Spleen (tissue), 11 donors: ENCODE measurements at regions not wholly inside any gene's neighbourhood (a gene's known extent, or its start where the extent isn't known, plus 50 kb on each side); places are given as distances from the start of the nearest gene placed in this dataset.

Source experiments
- DNase-seq: peaks from one replicate; pipeline ENCODE4 v3.0.0-alpha.2; 2020
- H3K27ac ChIP-seq, 8 donors: fragments of 200-600 bp; sonication (generic) in 7 of 8; 1 replicate in 4 of 8; 2 replicates in 4 of 8; pipeline versions ENCODE4 v1.5.0 to v1.8.0; 2016 to 2021; ENCODE audit warnings: inconsistent platforms in 4 of 8, mild to moderate bottlenecking in 4 of 8, moderate library complexity in 1 of 8
- H3K27me3 ChIP-seq, 7 donors: fragments of 200-600 bp; sonication (generic) in 6 of 7; replicated peaks in 1 of 7; 1 replicate in 4 of 7; 2 replicates in 3 of 7; pipeline versions ENCODE4 v1.5.0 to v1.8.0; 2016 to 2021; ENCODE audit warnings: inconsistent platforms in 3 of 7, mild to moderate bottlenecking in 1 of 7
- H3K36me3 ChIP-seq, 6 donors: fragments of 200-600 bp; sonication (generic) in 5 of 6; 1 replicate in 4 of 6; 2 replicates in 2 of 6; pipeline versions ENCODE4 v1.5.0 to v1.8.0; 2016 to 2021; ENCODE audit warnings: inconsistent platforms in 2 of 6
- H3K4me1 ChIP-seq, 6 donors: fragments of 200-600 bp; sonication (generic) in 5 of 6; 1 replicate in 3 of 6; 2 replicates in 3 of 6; pipeline versions ENCODE4 v1.5.0 to v1.8.0; 2016 to 2021; ENCODE audit warnings: inconsistent platforms in 3 of 6
- H3K4me3 ChIP-seq, 8 donors: fragments of 200-600 bp; sonication (generic) in 7 of 8; 1 replicate in 4 of 8; 2 replicates in 4 of 8; pipeline versions ENCODE4 v1.5.0 to v1.8.0; 2016 to 2021; ENCODE audit warnings: inconsistent platforms in 4 of 8, mild to moderate bottlenecking in 4 of 8, moderate library complexity in 2 of 8
- H3K9me3 ChIP-seq, 8 donors: fragments of 200-600 bp; sonication (generic) in 7 of 8; 1 replicate in 4 of 8; 2 replicates in 4 of 8; pipeline versions ENCODE4 v1.5.0 to v1.8.0; 2016 to 2021; ENCODE audit warnings: inconsistent platforms in 4 of 8
- POLR2A ChIP-seq, 3 donors: fragments of 450-650 bp; IDR thresholded peaks; one replicate each; pipeline ENCODE4 v1.5.1; 2017; ENCODE audit warnings: antibody characterized with exemption in 3 of 3, mild to moderate bottlenecking in 1 of 3
- POLR2AphosphoS5 ChIP-seq, 3 donors: sonication (generic); formaldehyde crosslinking; IDR thresholded peaks; one replicate each; pipeline ENCODE4 v1.5.1; 2017; ENCODE audit warnings: antibody characterized with exemption in 3 of 3
- WGBS, 5 donors: extraction: QIAGEN DNeasy Blood & Tissue Kit in 3 of 5; methylation state at CpG; one replicate each; pipeline versions ENCODE4 v1.1.5 to v1.1.7; 2013 to 2018; 5-methylcytosine and 5-hydroxymethylcytosine counted together
- intact Hi-C: fragments of 100-400 bp; cut with DNase I; formaldehyde crosslinking; loops from one replicate; pipeline ENCODE4 v1.15.0; 2023; ENCODE audit warnings: low total_unique reads
- TF ChIP-seq, protein P1 (sequence below), 11 experiments: fragments of 200-600 bp in 7 of 11; fragments of 450-650 bp in 4 of 11; sonication (generic) in 4 of 11; IDR thresholded peaks in 8 of 11; conservative IDR thresholded peaks in 3 of 11; 1 replicate in 7 of 11; 2 replicates in 4 of 11; pipeline versions ENCODE4 v1.4.0 to v1.8.0; 2016 to 2021; ENCODE audit warnings: antibody characterized with exemption in 11 of 11, inconsistent platforms in 4 of 11, mild to moderate bottlenecking in 1 of 11
- donor health status: healthy with polysubstance abuse.
- donor health status: DM: no; HTN: no; CAD: no; lungs with moderate emphysema.
- donor health status: DM: no; HTN: no; CAD: no.
- donor health status: Bipolar disorder and iron deficiency.
- donor health status: healthy.
- donor health status: DM: no; HTN: no; CAD: no.
- donor health status: DM: yes; HTN: yes; CAD: no.

DNA sequence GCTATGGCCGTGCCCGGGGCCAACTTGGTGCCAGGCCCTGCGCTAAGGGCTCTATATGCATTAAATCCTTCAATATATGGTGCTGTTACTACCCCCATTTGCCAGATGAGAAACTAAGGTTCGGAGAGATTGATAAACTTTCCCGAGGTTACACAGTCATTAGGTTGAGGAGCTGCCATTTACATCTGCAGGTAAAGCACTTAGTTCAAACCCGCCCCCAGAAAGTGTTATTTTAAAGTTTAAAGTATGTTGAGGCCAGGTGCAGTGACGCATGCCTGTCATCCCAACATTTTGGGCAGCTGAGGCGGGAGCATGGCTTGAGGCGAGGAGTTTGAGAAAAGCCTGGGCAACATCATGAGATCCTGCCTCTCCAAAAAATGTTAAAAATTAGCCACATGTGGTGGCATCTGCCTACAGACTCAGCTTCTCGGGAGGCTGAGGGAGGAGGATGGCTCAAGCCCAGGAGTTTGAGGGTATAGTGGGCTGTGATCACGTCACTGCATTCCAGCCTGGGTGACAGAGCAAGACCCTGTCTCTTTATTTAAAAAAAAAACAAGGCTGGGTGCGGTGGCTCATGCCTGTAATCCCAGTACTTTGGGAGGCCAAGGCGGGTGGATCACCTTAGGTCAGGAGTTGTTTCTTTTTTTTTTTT is 264.7 kb downstream of the PARN start:
- no peak for DNase-seq
- intact Hi-C loops: no loop called here
- 86 to 95% (median 89%) methylated on average over 13 of the region's 13 CpGs for WGBS, 5 donors

DNA sequence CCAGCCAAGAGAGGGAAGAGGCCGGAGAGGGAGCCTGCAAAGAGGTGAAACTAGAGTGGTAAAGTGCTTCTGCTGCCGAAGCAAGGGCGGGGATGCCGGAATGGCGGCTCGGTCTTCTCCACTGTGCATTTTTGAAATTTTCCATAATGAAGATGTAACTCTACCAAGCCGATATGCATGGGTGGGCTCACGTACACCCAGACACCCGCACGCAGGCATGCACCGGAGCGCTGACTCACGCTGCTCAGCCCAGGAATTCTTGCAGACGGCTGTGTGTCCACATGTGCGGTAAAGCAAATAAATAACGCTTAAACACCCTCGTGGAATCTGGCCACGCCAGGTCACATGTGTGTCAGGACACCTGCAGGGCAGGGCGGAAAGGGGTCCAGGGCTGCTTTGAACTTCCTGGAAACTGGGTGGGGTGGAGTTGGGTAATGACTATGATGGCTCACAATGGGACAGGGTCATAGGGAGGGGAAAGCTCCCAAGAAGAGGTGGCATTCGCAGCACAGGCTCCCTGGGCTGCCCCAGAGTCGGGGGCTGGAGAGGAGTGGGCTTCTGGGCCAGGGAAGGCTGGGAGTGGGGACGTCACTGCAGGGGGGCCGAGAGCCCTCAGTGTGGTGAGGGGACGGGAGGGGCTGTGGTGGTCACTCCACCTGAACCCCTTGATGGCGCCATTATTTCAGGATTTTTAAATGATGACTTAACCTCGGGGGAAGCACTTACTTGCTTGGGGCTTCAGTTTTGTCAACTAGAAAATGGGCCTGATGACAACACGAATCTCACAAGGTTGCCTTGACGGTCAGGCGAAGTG is 265.5 kb downstream of the PARN start:
- Histone ChIP-seq H3K27ac (no peak overlapping the region), H3K27me3 (peaks cover 0 to 19% (median 0%) of the 10 kb centered on the region in 7 donors), H3K36me3 (no peaks in the 10 kb centered on the region), H3K9me3 (no peaks in the 10 kb centered on the region), H3K4me3 (no peak overlapping the region), H3K4me1 (no peaks in the 10 kb centered on the region)
- no peak for DNase-seq
- TF ChIP-seq, protein P1, sequence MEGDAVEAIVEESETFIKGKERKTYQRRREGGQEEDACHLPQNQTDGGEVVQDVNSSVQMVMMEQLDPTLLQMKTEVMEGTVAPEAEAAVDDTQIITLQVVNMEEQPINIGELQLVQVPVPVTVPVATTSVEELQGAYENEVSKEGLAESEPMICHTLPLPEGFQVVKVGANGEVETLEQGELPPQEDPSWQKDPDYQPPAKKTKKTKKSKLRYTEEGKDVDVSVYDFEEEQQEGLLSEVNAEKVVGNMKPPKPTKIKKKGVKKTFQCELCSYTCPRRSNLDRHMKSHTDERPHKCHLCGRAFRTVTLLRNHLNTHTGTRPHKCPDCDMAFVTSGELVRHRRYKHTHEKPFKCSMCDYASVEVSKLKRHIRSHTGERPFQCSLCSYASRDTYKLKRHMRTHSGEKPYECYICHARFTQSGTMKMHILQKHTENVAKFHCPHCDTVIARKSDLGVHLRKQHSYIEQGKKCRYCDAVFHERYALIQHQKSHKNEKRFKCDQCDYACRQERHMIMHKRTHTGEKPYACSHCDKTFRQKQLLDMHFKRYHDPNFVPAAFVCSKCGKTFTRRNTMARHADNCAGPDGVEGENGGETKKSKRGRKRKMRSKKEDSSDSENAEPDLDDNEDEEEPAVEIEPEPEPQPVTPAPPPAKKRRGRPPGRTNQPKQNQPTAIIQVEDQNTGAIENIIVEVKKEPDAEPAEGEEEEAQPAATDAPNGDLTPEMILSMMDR (IDR thresholded peaks at IDR 0.05 in 8 of 11, conservative IDR thresholded peaks at IDR 0.05 in 3 of 11): no peak
- TF ChIP-seq POLR2A (IDR thresholded peaks at IDR 0.05): no peak
- no peak for TF ChIP-seq POLR2AphosphoS5 (IDR thresholded peaks at IDR 0.05)
- intact Hi-C loops: no loop called here
- 69 to 80% (median 73%) methylated on average over 29 of the region's 29 CpGs for WGBS, 5 donors

More for the DNA sequence above, 264.7 kb downstream of the PARN start:
- no peaks in the 10 kb centered on the region for H3K4me1 ChIP-seq
- no peak overlapping the region for H3K27ac ChIP-seq
- H3K9me3 ChIP-seq: no peaks in the 10 kb centered on the region
- H3K36me3 ChIP-seq: no peaks in the 10 kb centered on the region
- no peak overlapping the region for H3K4me3 ChIP-seq
- peaks cover 0 to 19% (median 0%) of the 10 kb centered on the region in 7 donors for H3K27me3 ChIP-seq
- TF ChIP-seq, protein P1 (IDR thresholded peaks at IDR 0.05 in 8 of 11, conservative IDR thresholded peaks at IDR 0.05 in 3 of 11): no peak
- no peak for TF ChIP-seq POLR2AphosphoS5 (IDR thresholded peaks at IDR 0.05)
- no peak for TF ChIP-seq POLR2A (IDR thresholded peaks at IDR 0.05)

DNA sequence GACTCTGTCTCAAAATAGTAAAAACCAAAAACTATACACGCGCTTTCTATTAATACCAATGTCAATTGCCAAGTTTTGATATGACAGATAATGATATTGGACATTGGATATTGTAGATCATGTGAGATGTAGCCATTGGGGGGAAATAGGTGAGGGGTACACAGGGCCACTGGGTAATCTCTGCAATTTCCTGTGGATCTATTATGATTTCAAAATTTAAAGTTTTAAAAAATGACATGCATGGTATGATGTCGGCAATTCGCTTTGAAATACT is 266.0 kb downstream of the PARN start:
- no peak for DNase-seq
- Histone ChIP-seq H3K27me3 (peaks cover 0 to 19% (median 0%) of the 10 kb centered on the region in 7 donors), H3K4me1 (no peaks in the 10 kb centered on the region), H3K27ac (no peak overlapping the region), H3K4me3 (no peak overlapping the region), H3K36me3 (no peaks in the 10 kb centered on the region), H3K9me3 (no peaks in the 10 kb centered on the region)
- WGBS, 5 donors: 80 to 85% (median 83%) methylated on average over 4 of the region's 4 CpGs
- intact Hi-C loops: no loop called here
- TF ChIP-seq, protein P1 (IDR thresholded peaks at IDR 0.05 in 8 of 11, conservative IDR thresholded peaks at IDR 0.05 in 3 of 11): no peak
- TF ChIP-seq POLR2A (IDR thresholded peaks at IDR 0.05) (no peak), POLR2AphosphoS5 (IDR thresholded peaks at IDR 0.05) (no peak)

DNA sequence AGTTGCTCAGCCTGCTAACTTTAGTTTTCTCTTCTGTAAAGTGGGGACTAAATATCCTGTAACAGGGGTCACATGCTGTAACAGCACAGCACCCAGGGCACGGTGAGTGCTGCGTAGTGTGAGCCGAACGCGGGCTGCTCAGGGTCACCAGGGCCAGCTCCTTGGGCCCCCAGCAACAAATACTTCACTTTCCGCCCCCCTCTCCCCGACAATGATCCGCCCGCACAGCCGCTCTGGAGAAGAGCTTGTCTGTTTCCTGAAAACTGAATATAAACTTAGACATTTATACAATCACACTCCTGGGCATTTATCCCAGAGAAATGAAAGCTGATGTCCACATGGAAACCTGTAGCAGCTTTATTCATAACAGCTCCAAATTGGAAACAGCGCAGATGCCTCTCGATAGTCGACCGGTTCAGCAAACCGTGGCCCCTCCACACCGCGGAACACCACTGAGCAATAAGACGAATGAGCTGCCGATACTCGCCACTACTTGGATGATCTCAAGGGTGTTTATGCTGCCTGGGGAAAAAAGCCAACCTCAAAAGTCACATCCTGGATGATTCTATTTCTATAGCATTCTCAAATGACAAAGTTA is 267.2 kb downstream of the PARN start:
- DNase-seq: no peak
- intact Hi-C loops: no loop called here
- no peaks in the 10 kb centered on the region for H3K4me1 ChIP-seq
- no peak overlapping the region for H3K27ac ChIP-seq
- 72 to 82% (median 79%) methylated on average over 18 to 20 of the region's 20 CpGs for WGBS, 5 donors
- no peaks in the 10 kb centered on the region for H3K9me3 ChIP-seq
- H3K4me3 ChIP-seq: no peak overlapping the region
- no peak for TF ChIP-seq POLR2A (IDR thresholded peaks at IDR 0.05)
- no peak for TF ChIP-seq POLR2AphosphoS5 (IDR thresholded peaks at IDR 0.05)
- TF ChIP-seq, protein P1 (IDR thresholded peaks at IDR 0.05 in 8 of 11, conservative IDR thresholded peaks at IDR 0.05 in 3 of 11): no peak
- peaks cover 0 to 14% (median 0%) of the 10 kb centered on the region in 7 donors for H3K27me3 ChIP-seq
- no peaks in the 10 kb centered on the region for H3K36me3 ChIP-seq
